GM10266 (cell line): ENCODE measurements at regions not wholly inside any gene's neighbourhood (a gene's known extent, or its start where the extent isn't known, plus 50 kb on each side); places are given as distances from the start of the nearest gene placed in this dataset.

Source experiments
- DNase-seq: peaks from one replicate; pipeline ENCODE4 v3.0.0; 2012; ENCODE audit errors: extremely low spot score
- CTCF ChIP-seq: IDR thresholded peaks from 2 replicates; pipeline ENCODE4 v1.5.1; 2012; ENCODE audit warnings: mild to moderate bottlenecking, low read depth; ENCODE audit not compliant: control insufficient read depth, insufficient read depth; ENCODE audit errors: missing control alignments

GRCh38 chr4:33369446-33369845, 2649.3 kb downstream of the PCDH7 start:
- no peak for TF ChIP-seq CTCF
- DNase-seq, result no peak

- TF ChIP-seq CTCF, result no peak
- DNase-seq, result no peak
Measured at GRCh38 chr4:33381816-33382215, 2661.6 kb downstream of the PCDH7 start.

GRCh38 chr4:33386764-33387163, 2666.6 kb downstream of the PCDH7 start:
- no peak for DNase-seq
- no peak for TF ChIP-seq CTCF

GRCh38 chr4:33390976-33391375, 2670.8 kb downstream of the PCDH7 start:
- no peak for TF ChIP-seq CTCF
- no peak for DNase-seq

- no peak for DNase-seq
- no peak for TF ChIP-seq CTCF
Measured at GRCh38 chr4:33395731-33396485, 2675.7 kb downstream of the PCDH7 start.

- no peak for TF ChIP-seq CTCF
Measured at GRCh38 chr4:33400504-33400903, 2680.3 kb downstream of the PCDH7 start.

GRCh38 chr4:33407496-33407895, 2687.3 kb downstream of the PCDH7 start:
- TF ChIP-seq CTCF, result no peak
- no peak for DNase-seq

More at GRCh38 chr4:33400504-33400903, 2680.3 kb downstream of the PCDH7 start:
- DNase-seq, result no peak
